ENCODE measurements at regions not wholly inside any gene's neighbourhood (a gene's known extent, or its start where the extent isn't known, plus 50 kb on each side); places are given as distances from the start of the nearest gene placed in this dataset.

DNA sequence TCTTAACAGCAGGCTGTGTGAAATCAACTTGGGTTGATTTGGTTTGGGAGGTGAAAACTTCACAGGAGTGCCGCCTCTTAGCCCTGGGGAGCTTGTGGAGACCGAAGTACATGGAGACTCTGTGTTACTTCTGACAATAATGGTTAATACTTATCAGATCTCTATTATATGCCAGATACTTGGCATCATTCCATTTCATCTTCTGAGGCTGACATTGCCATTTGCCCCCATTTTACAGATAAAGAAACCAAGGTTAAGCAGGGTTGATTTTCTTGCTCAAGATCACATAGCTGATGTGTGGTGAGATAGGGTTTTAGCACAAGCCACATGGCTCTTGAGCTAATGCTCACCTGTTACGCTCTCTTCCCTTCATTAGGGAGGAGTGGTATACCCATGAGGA lies 150.6 kb upstream of the FAM13C start:
- TF ChIP-seq, protein P1, sequence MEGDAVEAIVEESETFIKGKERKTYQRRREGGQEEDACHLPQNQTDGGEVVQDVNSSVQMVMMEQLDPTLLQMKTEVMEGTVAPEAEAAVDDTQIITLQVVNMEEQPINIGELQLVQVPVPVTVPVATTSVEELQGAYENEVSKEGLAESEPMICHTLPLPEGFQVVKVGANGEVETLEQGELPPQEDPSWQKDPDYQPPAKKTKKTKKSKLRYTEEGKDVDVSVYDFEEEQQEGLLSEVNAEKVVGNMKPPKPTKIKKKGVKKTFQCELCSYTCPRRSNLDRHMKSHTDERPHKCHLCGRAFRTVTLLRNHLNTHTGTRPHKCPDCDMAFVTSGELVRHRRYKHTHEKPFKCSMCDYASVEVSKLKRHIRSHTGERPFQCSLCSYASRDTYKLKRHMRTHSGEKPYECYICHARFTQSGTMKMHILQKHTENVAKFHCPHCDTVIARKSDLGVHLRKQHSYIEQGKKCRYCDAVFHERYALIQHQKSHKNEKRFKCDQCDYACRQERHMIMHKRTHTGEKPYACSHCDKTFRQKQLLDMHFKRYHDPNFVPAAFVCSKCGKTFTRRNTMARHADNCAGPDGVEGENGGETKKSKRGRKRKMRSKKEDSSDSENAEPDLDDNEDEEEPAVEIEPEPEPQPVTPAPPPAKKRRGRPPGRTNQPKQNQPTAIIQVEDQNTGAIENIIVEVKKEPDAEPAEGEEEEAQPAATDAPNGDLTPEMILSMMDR (IDR thresholded peaks at IDR 0.05), result no peak
- TF ChIP-seq POLR2A (IDR thresholded peaks at IDR 0.05), result no peak

Data from right lobe of liver (tissue), 4 donors.